ENCODE measurements at regions not wholly inside any gene's neighbourhood (a gene's known extent, or its start where the extent isn't known, plus 50 kb on each side); places are given as distances from the start of the nearest gene placed in this dataset.

GRCh38 chr11:119991022-119991404 is 146.9 kb downstream of the TRIM29 start:
- no peak for TF ChIP-seq TAF1 (IDR thresholded peaks at IDR 0.05; ENCODE audit: borderline replicate concordance, low read depth, low read length)
- no peak for TF ChIP-seq POLR2AphosphoS5 (IDR thresholded peaks at IDR 0.05; ENCODE audit: low read depth, low read length)
- no peak for TF ChIP-seq POLR2A (IDR thresholded peaks at IDR 0.05; ENCODE audit: low read depth, low read length)
